Fibroblast of skin of back (primary cell): ENCODE measurements at regions not wholly inside any gene's neighbourhood (a gene's known extent, or its start where the extent isn't known, plus 50 kb on each side); places are given as distances from the start of the nearest gene placed in this dataset.

ENCODE experiments used
- DNase-seq: peaks from one replicate; pipeline ENCODE4 v3.0.0-alpha.2; 2013

- no peak for DNase-seq
Observed at GRCh38 chr9:134487066-134487710, 154.4 kb upstream of the COL5A1 start.

GRCh38 chr9:134488331-134489280, 153.0 kb upstream of the COL5A1 start:
- DNase-seq = peak; percentile 71

GRCh38 chr9:134489621-134490408, 151.8 kb upstream of the COL5A1 start:
- DNase-seq = peak; percentile 17

GRCh38 chr9:134490446-134490845, 151.2 kb upstream of the COL5A1 start:
- no peak for DNase-seq

GRCh38 chr9:134491196-134491835, 150.3 kb upstream of the COL5A1 start:
- DNase-seq = no peak

- DNase-seq = no peak
Observed at GRCh38 chr9:134491856-134492255, 149.7 kb upstream of the COL5A1 start.

GRCh38 chr9:134492281-134492691, 149.3 kb upstream of the COL5A1 start:
- DNase-seq = peak; percentile 82

- DNase-seq = no peak
Observed at GRCh38 chr9:134492721-134493460, 148.7 kb upstream of the COL5A1 start.

- no peak for DNase-seq
Observed at GRCh38 chr9:134493461-134494272, 147.9 kb upstream of the COL5A1 start.

- no peak for DNase-seq
Observed at GRCh38 chr9:134494273-134494815, 147.3 kb upstream of the COL5A1 start.

- DNase-seq = no peak
Observed at GRCh38 chr9:134494905-134495304, 146.7 kb upstream of the COL5A1 start.

GRCh38 chr9:134495881-134496412, 145.7 kb upstream of the COL5A1 start:
- DNase-seq = no peak

GRCh38 chr9:134496413-134497282, 145.0 kb upstream of the COL5A1 start:
- peak; percentile 84 for DNase-seq

GRCh38 chr9:134497283-134497860, 144.2 kb upstream of the COL5A1 start:
- no peak for DNase-seq

- no peak for DNase-seq
Observed at GRCh38 chr9:134498814-134499166, 142.8 kb upstream of the COL5A1 start.

GRCh38 chr9:134500931-134501760, 140.5 kb upstream of the COL5A1 start:
- DNase-seq = no peak

- no peak for DNase-seq
Observed at GRCh38 chr9:134501761-134502265, 139.8 kb upstream of the COL5A1 start.
